DMS 273 (cell line): ENCODE measurements at regions not wholly inside any gene's neighbourhood (a gene's known extent, or its start where the extent isn't known, plus 50 kb on each side); places are given as distances from the start of the nearest gene placed in this dataset.
"Not testable (repeated sequence)": the region's sequence is repeated elsewhere in the genome, so short reads cannot be mapped to it uniquely, and the experiment has no call there.

ENCODE experiments used
- DNase-seq: peaks from one replicate; lab custom pipeline; 2025; ENCODE audit not compliant: unreplicated experiment; lab: John Stamatoyannopoulos, UW

GRCh38 chr9:41839786-41840185 lies 289.4 kb downstream of the CNTNAP3B start:
- not testable (repeated sequence) for DNase-seq

- not testable (repeated sequence) for DNase-seq
These were observed 290.3 kb downstream of the CNTNAP3B start for GRCh38 chr9:41838953-41839352.

- DNase-seq: not testable (repeated sequence)
These were observed 290.7 kb downstream of the CNTNAP3B start for GRCh38 chr9:41838562-41838851.

- DNase-seq: not testable (repeated sequence)
These were observed 291.3 kb downstream of the CNTNAP3B start for GRCh38 chr9:41837684-41838561.

GRCh38 chr9:41833108-41833507 lies 296.1 kb downstream of the CNTNAP3B start:
- not testable (repeated sequence) for DNase-seq

- DNase-seq: not testable (repeated sequence)
These were observed 304.5 kb downstream of the CNTNAP3B start for GRCh38 chr9:41824723-41825122.

- not testable (repeated sequence) for DNase-seq
These were observed 326.5 kb downstream of the CNTNAP3B start for GRCh38 chr9:41802706-41803105.

GRCh38 chr9:41798684-41799083 lies 330.5 kb downstream of the CNTNAP3B start:
- DNase-seq: not testable (repeated sequence)

- not testable (repeated sequence) for DNase-seq
These were observed 338.4 kb downstream of the CNTNAP3B start for GRCh38 chr9:41790719-41791363.

- DNase-seq: not testable (repeated sequence)
These were observed 339.2 kb downstream of the CNTNAP3B start for GRCh38 chr9:41790007-41790406.

- not testable (repeated sequence) for DNase-seq
These were observed 339.8 kb downstream of the CNTNAP3B start for GRCh38 chr9:41789387-41789786.

- DNase-seq: not testable (repeated sequence)
These were observed 341.3 kb downstream of the CNTNAP3B start for GRCh38 chr9:41787951-41788350.

- DNase-seq: not testable (repeated sequence)
These were observed 342.0 kb downstream of the CNTNAP3B start for GRCh38 chr9:41787270-41787669.

- DNase-seq: not testable (repeated sequence)
These were observed 345.2 kb downstream of the CNTNAP3B start for GRCh38 chr9:41784006-41784405.

GRCh38 chr9:41783070-41783810 lies 346.0 kb downstream of the CNTNAP3B start:
- not testable (repeated sequence) for DNase-seq

GRCh38 chr9:41781899-41782298 lies 347.3 kb downstream of the CNTNAP3B start:
- not testable (repeated sequence) for DNase-seq

GRCh38 chr9:41779897-41780406 lies 349.3 kb downstream of the CNTNAP3B start:
- not testable (repeated sequence) for DNase-seq

GRCh38 chr9:41779192-41779591 lies 350.0 kb downstream of the CNTNAP3B start:
- DNase-seq: not testable (repeated sequence)

- not testable (repeated sequence) for DNase-seq
These were observed 350.6 kb downstream of the CNTNAP3B start for GRCh38 chr9:41778535-41779071.

GRCh38 chr9:41777536-41777935 lies 351.7 kb downstream of the CNTNAP3B start:
- not testable (repeated sequence) for DNase-seq

- DNase-seq: not testable (repeated sequence)
These were observed 356.7 kb downstream of the CNTNAP3B start for GRCh38 chr9:41772541-41772940.
